ENCODE measurements at regions not wholly inside any gene's neighbourhood (a gene's known extent, or its start where the extent isn't known, plus 50 kb on each side); places are given as distances from the start of the nearest gene placed in this dataset.

DNA sequence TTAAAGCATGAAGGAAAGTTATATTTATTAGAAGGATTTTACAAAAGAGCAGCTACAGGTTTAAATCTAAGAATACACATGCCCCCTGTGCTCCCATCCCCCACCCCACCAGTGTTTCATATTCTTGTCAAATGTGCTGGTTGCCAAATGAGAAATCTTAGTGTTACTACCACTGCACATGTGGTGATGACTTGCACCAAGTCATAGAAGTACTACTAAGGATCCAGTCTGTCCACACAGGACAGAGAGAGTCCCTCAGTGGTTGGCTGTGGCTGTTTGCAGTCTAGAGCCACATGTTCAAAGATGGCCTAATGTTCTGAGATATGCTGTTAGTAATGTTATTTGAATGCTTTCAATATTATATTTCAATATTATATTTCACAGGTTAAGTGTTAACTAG is 268.8 kb downstream of the ADAMTS20 start:
- no peak overlapping the region for H3K4me3 ChIP-seq (ENCODE audit: low read length)
- H3K27ac ChIP-seq (ENCODE audit: low read depth, low read length): no peak overlapping the region
- no peaks in the 10 kb centered on the region for H3K36me3 ChIP-seq (ENCODE audit: control insufficient read depth, insufficient read depth, low read length)
- H3K27me3 ChIP-seq (ENCODE audit: control insufficient read depth, insufficient read depth, low read length): no peaks in the 10 kb centered on the region
- H3K9ac ChIP-seq (ENCODE audit: low read length): no peak overlapping the region
- H3K4me1 ChIP-seq (ENCODE audit: control insufficient read depth, insufficient read depth, low read length): no peaks in the 10 kb centered on the region

DNA sequence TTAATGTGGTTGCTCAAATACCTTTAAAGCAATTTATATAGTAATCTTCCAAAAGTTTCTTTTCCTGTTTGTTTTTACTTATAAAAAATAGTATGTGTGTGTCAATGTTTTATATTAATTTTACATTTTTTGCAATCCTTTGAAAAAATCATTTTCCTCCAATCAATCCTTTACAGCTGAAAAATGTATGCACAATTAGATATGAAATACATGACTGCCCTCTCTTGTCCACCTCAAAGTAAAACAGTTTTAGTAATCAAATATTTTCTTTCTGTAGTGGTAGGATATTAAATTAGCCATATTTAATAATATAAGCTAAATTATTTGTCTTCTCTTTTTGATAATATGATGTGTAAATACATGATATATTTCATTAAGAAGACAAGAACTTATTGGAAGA is 269.9 kb downstream of the ADAMTS20 start:
- H3K36me3 ChIP-seq (ENCODE audit: control insufficient read depth, insufficient read depth, low read length): no peaks in the 10 kb centered on the region
- no peak overlapping the region for H3K4me3 ChIP-seq (ENCODE audit: low read length)
- H3K27me3 ChIP-seq (ENCODE audit: control insufficient read depth, insufficient read depth, low read length): no peaks in the 10 kb centered on the region
- H3K27ac ChIP-seq (ENCODE audit: low read depth, low read length): no peak overlapping the region
- no peaks in the 10 kb centered on the region for H3K4me1 ChIP-seq (ENCODE audit: control insufficient read depth, insufficient read depth, low read length)
- H3K9ac ChIP-seq (ENCODE audit: low read length): no peak overlapping the region

- no peak overlapping the region for H3K4me3 ChIP-seq (ENCODE audit: low read length)
- no peak overlapping the region for H3K9ac ChIP-seq (ENCODE audit: low read length)
- H3K27me3 ChIP-seq (ENCODE audit: control insufficient read depth, insufficient read depth, low read length): no peaks in the 10 kb centered on the region
- no peak overlapping the region for H3K27ac ChIP-seq (ENCODE audit: low read depth, low read length)
- H3K36me3 ChIP-seq (ENCODE audit: control insufficient read depth, insufficient read depth, low read length): no peaks in the 10 kb centered on the region
- no peaks in the 10 kb centered on the region for H3K4me1 ChIP-seq (ENCODE audit: control insufficient read depth, insufficient read depth, low read length)
These were observed 270.4 kb downstream of the ADAMTS20 start for GRCh38 chr12:43281563-43281962.

DNA sequence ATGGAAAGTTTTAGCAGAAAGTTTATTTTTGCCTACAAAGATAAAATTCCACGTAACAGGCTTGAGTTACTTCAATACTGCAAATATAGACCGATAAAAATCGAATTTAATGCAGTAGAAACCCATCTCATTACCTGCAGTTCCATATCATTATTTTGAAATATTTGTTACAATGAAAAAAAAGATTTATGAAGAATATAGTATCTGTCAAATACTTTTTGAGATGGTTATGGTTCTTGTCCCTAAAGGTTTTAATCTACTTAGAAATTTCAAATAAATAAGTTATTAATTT is 273.5 kb downstream of the ADAMTS20 start:
- H3K36me3 ChIP-seq (ENCODE audit: control insufficient read depth, insufficient read depth, low read length): no peaks in the 10 kb centered on the region
- H3K27ac ChIP-seq (ENCODE audit: low read depth, low read length): no peak overlapping the region
- no peak overlapping the region for H3K9ac ChIP-seq (ENCODE audit: low read length)
- H3K4me3 ChIP-seq (ENCODE audit: low read length): no peak overlapping the region
- H3K4me1 ChIP-seq (ENCODE audit: control insufficient read depth, insufficient read depth, low read length): no peaks in the 10 kb centered on the region
- H3K27me3 ChIP-seq (ENCODE audit: control insufficient read depth, insufficient read depth, low read length): no peaks in the 10 kb centered on the region

DNA sequence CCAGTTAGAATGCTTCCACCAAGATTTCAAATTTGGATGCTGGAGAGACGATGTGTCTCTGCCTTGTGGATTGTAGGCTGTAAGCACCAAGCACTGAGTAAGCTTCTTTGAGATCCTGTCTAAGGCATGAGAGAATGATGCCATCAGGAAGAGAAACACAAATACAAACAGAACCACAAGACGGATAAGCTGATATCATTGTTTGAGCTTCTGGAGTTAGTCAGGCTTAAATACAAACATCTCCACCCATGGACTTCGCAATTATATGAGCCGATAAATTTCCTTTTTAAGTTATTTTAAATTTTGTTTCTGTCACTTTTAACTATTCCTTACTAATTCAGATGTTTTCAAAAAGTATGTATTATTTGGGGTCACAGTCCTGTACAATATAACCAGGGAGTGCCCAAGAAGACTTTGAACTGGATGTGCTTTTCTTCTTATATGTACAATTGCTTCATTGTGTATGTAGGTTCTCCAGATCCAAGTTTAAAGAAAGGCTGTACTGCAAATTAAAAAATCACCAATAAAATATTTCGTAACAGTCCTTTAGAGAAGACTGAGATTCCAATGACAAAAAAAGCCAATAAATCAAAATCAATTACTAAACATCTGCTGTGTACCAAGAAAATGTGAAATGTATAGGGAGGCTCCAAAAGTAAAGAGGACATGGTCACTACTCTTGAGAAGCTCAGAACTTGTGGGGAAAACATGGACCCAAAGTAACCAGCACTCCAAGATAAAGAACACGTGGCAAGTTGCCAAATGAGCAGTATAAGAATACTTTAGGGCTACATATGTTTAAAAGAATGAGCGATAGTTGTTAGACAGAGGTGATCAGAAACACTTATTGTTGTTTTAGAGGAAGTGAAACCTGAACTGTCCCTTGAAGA is 274.1 kb downstream of the ADAMTS20 start:
- no peak overlapping the region for H3K9ac ChIP-seq (ENCODE audit: low read length)
- no peaks in the 10 kb centered on the region for H3K4me1 ChIP-seq (ENCODE audit: control insufficient read depth, insufficient read depth, low read length)
- H3K27ac ChIP-seq (ENCODE audit: low read depth, low read length): no peak overlapping the region
- H3K4me3 ChIP-seq (ENCODE audit: low read length): no peak overlapping the region
- no peaks in the 10 kb centered on the region for H3K36me3 ChIP-seq (ENCODE audit: control insufficient read depth, insufficient read depth, low read length)
- no peaks in the 10 kb centered on the region for H3K27me3 ChIP-seq (ENCODE audit: control insufficient read depth, insufficient read depth, low read length)

DNA sequence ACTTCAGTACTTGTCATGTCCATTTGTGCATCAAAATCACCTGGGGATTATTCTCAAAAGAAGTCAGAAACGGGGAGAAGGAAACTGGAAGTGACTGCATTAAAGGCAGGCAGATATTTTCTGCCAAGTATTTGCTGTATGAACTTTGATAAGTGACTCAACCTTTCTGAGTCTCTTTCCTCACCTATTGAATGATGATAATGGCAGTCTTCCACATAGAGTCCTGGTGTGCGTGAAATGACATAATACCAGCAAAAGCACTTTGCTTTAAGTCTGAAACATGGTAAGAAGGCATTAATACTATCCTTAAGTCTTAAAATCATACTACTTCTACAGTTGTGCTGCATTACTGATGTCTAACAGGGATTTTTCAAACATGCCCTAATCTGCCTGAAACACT is 278.5 kb downstream of the ADAMTS20 start:
- H3K4me1 ChIP-seq (ENCODE audit: control insufficient read depth, insufficient read depth, low read length): no peaks in the 10 kb centered on the region
- no peak overlapping the region for H3K9ac ChIP-seq (ENCODE audit: low read length)
- H3K27me3 ChIP-seq (ENCODE audit: control insufficient read depth, insufficient read depth, low read length): no peaks in the 10 kb centered on the region
- H3K4me3 ChIP-seq (ENCODE audit: low read length): no peak overlapping the region
- H3K36me3 ChIP-seq (ENCODE audit: control insufficient read depth, insufficient read depth, low read length): no peaks in the 10 kb centered on the region
- no peak overlapping the region for H3K27ac ChIP-seq (ENCODE audit: low read depth, low read length)

GRCh38 chr12:43271659-43272058 is 280.3 kb downstream of the ADAMTS20 start:
- Histone ChIP-seq H3K27me3 (ENCODE audit: control insufficient read depth, insufficient read depth, low read length) (no peaks in the 10 kb centered on the region), H3K4me3 (ENCODE audit: low read length) (no peak overlapping the region), H3K9ac (ENCODE audit: low read length) (no peak overlapping the region), H3K36me3 (ENCODE audit: control insufficient read depth, insufficient read depth, low read length) (no peaks in the 10 kb centered on the region), H3K27ac (ENCODE audit: low read depth, low read length) (no peak overlapping the region), H3K4me1 (ENCODE audit: control insufficient read depth, insufficient read depth, low read length) (no peaks in the 10 kb centered on the region)

- H3K27ac ChIP-seq (ENCODE audit: low read depth, low read length): no peak overlapping the region
- no peaks in the 10 kb centered on the region for H3K4me1 ChIP-seq (ENCODE audit: control insufficient read depth, insufficient read depth, low read length)
- H3K27me3 ChIP-seq (ENCODE audit: control insufficient read depth, insufficient read depth, low read length): no peaks in the 10 kb centered on the region
- H3K36me3 ChIP-seq (ENCODE audit: control insufficient read depth, insufficient read depth, low read length): no peaks in the 10 kb centered on the region
- H3K9ac ChIP-seq (ENCODE audit: low read length): no peak overlapping the region
- H3K4me3 ChIP-seq (ENCODE audit: low read length): no peak overlapping the region
These were observed 284.2 kb downstream of the ADAMTS20 start for GRCh38 chr12:43267818-43268217.

- no peak overlapping the region for H3K27ac ChIP-seq (ENCODE audit: low read depth, low read length)
- no peaks in the 10 kb centered on the region for H3K27me3 ChIP-seq (ENCODE audit: control insufficient read depth, insufficient read depth, low read length)
- H3K9ac ChIP-seq (ENCODE audit: low read length): no peak overlapping the region
- no peak overlapping the region for H3K4me3 ChIP-seq (ENCODE audit: low read length)
- H3K36me3 ChIP-seq (ENCODE audit: control insufficient read depth, insufficient read depth, low read length): no peaks in the 10 kb centered on the region
- no peaks in the 10 kb centered on the region for H3K4me1 ChIP-seq (ENCODE audit: control insufficient read depth, insufficient read depth, low read length)
These were observed 290.3 kb downstream of the ADAMTS20 start for GRCh38 chr12:43261701-43262100.

DNA sequence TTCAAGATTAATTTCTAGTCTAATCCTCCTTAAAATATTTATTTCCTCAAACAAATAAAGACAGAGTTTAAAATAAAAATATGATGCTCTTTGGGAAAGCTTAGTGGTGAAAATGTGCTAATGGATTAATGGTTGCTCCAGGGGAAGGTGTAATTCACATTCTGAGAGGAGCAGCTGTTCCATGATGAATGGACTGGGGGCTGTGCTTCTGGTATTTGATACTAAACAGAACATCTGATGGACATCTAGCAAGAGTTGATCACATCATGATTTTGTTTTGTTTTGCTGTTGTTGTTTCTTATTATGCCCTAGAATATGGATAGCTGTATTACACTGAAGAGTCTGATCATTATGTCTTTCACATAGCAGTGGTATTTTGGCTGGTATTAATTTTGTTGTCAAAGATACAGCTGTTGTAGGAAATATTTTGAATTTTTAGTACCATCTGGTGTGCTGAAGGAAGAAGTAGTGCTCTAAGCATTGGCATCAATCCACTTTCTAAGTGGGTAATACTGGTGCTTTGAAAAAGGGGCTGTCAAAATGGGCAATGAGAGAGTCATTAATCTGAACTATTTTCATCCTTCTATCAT is 296.4 kb downstream of the ADAMTS20 start:
- Histone ChIP-seq H3K36me3 (ENCODE audit: control insufficient read depth, insufficient read depth, low read length) (no peaks in the 10 kb centered on the region), H3K4me3 (ENCODE audit: low read length) (no peak overlapping the region), H3K27ac (ENCODE audit: low read depth, low read length) (no peak overlapping the region), H3K4me1 (ENCODE audit: control insufficient read depth, insufficient read depth, low read length) (no peaks in the 10 kb centered on the region), H3K27me3 (ENCODE audit: control insufficient read depth, insufficient read depth, low read length) (no peaks in the 10 kb centered on the region), H3K9ac (ENCODE audit: low read length) (no peak overlapping the region)

DNA sequence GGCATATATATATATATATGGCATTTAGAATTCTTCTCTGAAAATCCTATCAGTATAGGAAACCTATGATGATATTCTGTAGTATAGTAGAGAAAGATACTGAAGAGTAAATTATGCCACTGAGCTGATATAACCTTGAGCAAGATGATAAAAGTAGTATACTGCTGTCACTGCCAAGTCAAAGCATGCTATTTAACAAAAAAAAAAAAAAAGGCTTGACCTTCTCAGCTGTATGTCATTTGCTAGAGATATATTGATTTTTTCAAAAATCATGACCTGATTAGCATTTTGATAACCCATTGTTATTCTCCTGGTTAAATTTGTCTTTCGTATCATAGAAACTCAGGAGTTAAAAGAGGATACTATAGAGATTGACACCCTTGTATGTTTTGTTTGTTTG is 299.4 kb downstream of the ADAMTS20 start:
- H3K27me3 ChIP-seq (ENCODE audit: control insufficient read depth, insufficient read depth, low read length): no peaks in the 10 kb centered on the region
- no peaks in the 10 kb centered on the region for H3K36me3 ChIP-seq (ENCODE audit: control insufficient read depth, insufficient read depth, low read length)
- no peaks in the 10 kb centered on the region for H3K4me1 ChIP-seq (ENCODE audit: control insufficient read depth, insufficient read depth, low read length)

DNA sequence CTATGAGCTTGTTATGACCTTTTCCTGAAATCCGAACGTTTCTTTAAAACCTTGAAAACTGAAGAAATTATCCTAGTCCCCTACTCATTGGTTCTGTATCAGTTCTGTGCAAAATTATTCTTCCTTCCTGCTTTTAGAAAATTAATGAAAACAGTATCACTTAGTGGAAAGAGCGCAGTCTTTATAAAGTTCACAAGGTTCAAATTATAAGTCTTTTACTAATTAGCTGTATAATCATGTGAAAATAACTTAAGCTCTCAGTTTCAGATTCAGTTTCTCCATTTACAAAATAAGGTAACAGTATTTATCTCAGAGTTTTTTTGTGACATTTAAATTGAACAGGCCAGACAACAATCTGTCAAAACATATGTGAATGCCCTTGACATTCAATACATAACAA is 306.1 kb downstream of the ADAMTS20 start:
- H3K27ac ChIP-seq (ENCODE audit: low read depth, low read length): no peak overlapping the region
- no peaks in the 10 kb centered on the region for H3K36me3 ChIP-seq (ENCODE audit: control insufficient read depth, insufficient read depth, low read length)
- no peaks in the 10 kb centered on the region for H3K27me3 ChIP-seq (ENCODE audit: control insufficient read depth, insufficient read depth, low read length)
- H3K4me1 ChIP-seq (ENCODE audit: control insufficient read depth, insufficient read depth, low read length): no peaks in the 10 kb centered on the region
- no peak overlapping the region for H3K9ac ChIP-seq (ENCODE audit: low read length)
- no peak overlapping the region for H3K4me3 ChIP-seq (ENCODE audit: low read length)

More for the DNA sequence above, 299.4 kb downstream of the ADAMTS20 start:
- Histone ChIP-seq H3K27ac (ENCODE audit: low read depth, low read length) (no peak overlapping the region), H3K4me3 (ENCODE audit: low read length) (no peak overlapping the region), H3K9ac (ENCODE audit: low read length) (no peak overlapping the region)

GRCh38 chr12:43241986-43242385 is 310.0 kb downstream of the ADAMTS20 start:
- Histone ChIP-seq H3K36me3 (ENCODE audit: control insufficient read depth, insufficient read depth, low read length) (no peaks in the 10 kb centered on the region), H3K9ac (ENCODE audit: low read length) (no peak overlapping the region), H3K4me1 (ENCODE audit: control insufficient read depth, insufficient read depth, low read length) (no peaks in the 10 kb centered on the region), H3K4me3 (ENCODE audit: low read length) (no peak overlapping the region), H3K27me3 (ENCODE audit: control insufficient read depth, insufficient read depth, low read length) (no peaks in the 10 kb centered on the region), H3K27ac (ENCODE audit: low read depth, low read length) (no peak overlapping the region)

Data from rectal smooth muscle tissue (tissue), 1 donor.